ENCODE measurements at regions not wholly inside any gene's neighbourhood (a gene's known extent, or its start where the extent isn't known, plus 50 kb on each side); places are given as distances from the start of the nearest gene placed in this dataset.

GRCh38 chr3:170780955-170781354 is 89.0 kb downstream of the RPL22L1 start:
- DNase-seq = no peak

DNA sequence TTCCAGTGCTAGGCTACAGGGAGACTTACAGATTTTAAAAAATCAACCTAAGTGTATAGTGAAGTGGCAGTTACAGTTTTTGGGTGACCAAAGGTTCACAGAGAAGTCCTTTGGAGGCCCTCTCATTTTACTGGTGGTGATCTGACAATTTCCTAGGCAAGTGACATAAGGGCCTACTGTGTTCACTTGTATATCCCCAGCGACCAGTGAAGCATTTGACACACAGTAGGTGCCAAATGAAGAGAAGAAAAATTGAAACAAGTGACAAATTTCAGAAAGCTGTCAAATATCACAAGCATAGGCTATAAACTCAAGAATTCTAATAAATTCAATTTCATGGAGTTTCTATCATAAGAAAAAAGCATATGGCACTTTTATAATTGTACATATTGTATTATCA is 89.5 kb downstream of the RPL22L1 start:
- DNase-seq = no peak

DNA sequence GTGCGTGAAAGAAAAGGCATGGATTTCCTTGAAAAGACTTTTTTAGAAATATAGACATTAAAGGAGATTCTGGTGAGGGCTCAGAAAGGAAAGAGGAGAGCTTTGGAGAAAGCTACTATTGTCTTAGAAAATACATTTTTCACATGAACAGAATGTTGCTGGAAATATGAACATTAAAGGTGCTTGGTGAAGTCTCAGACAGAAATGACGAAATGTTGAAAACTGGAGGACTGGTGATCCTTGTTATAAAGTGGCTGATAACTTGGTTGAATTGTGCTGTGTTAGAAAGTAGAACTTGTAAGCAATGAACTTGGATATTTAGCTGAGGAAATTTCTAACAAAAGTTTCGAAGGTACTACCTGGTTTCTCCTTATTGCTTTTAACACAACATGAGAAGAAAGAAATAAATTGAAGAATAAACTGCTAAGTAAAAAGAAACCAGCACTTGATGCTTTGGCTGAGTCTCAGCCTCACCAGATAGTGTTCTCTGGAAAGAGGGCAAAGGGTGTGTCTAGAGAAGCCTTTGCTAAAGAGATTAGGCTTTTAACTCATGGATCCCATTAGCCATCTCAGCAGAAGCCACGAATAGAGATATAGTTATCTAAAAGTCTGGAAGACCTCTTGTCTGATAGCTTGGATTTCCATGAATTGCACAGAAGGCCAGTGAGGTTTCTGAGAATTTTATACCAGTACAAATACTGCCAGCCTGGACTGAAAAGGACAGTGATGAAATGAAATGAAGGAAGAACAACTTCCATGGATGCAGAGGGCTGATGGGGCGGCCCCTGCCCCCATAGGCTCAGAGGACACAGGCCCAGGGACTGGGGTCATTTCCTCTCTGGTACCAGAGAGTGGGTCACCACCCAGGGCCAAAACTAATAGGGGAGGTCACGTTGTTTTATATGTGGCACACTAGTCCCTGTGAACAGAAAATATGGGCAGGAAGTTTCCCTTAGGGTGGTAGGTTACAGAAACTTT is 91.5 kb downstream of the RPL22L1 start:
- no peak for DNase-seq

GRCh38 chr3:170777564-170777926 is 92.5 kb downstream of the RPL22L1 start:
- DNase-seq = no peak

GRCh38 chr3:170776887-170777563 is 93.0 kb downstream of the RPL22L1 start:
- DNase-seq = no peak

DNA sequence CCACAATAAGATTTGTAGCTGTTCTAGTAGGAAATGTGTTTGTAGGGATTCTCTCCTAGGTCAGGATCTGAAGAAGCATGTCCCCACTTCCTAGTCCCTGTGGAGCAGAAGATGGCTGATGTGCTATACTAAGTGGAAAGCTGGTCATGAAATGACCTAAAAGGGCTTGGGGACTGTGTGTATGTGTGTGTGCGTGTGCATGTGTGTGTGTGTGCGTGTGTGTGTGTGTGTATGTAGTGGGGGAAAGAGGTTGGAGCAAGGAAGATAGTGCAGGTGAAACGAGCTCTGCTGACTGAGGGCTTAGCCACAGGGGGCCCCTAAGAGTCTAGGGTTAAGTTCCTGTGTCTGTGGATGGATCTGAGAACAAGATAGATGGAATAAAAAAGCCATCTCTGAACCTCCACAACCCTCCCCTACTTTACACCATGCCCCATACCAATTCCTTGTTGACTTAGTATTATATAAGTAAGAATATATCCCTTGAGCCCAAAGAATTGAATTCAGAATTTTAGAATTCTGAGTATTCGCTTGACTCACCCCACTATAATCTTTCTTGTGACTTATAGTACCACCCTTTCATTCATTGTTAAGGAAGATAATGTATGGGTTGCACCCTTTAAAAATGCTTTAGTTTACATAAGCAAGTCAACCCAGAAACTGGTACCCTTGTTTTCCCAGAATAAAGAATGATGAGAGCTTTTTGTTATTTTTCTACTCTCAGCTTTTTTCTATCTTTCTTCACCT is 96.1 kb downstream of the RPL22L1 start:
- no peak for DNase-seq

DNA sequence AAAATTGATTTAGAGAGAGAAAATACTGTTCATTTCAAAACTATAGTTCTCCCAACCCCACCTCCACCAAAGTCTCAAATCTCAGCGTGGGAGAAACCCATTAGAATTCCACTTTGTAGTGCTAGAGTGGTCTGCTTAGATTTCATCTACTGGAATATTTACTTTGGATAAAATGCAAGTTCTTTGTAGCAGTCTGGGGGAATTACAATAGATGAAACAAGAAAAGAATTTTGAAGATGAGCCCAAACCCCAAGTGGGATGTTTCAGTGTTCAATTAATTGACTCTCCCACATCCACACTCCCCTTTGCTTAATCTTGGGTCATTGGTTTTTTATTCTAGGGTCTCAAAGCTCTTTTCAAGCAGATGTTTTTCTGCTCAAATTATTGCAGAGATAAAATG is 97.8 kb downstream of the RPL22L1 start:
- DNase-seq = peak; percentile 47

- no peak for DNase-seq
Measured at GRCh38 chr3:170768334-170768801, 101.6 kb downstream of the RPL22L1 start.

GRCh38 chr3:170767576-170767941 is 102.4 kb downstream of the RPL22L1 start:
- DNase-seq = no peak

- no peak for DNase-seq
Measured at GRCh38 chr3:170766823-170767575, 103.0 kb downstream of the RPL22L1 start.

DNA sequence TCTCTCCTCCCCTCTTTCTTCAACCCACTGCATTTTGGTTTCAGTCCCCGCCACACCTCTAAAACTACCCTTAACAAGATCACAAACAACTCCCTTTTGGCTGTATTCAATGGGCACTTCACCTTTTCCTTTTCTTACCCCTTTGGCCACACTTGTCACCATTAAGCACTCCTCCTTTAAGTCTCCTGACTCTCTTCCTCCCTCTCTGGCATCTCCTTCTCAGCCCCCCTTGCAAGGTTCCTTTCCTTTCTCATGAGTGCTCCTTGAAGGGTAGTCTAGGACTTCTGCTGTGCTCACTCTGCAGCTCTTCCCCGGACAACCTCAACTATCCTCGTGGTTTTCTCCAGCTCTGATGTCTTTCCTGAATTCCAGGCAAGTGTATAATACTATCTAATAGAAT is 103.7 kb downstream of the RPL22L1 start:
- no peak for DNase-seq

- DNase-seq = no peak
Measured at GRCh38 chr3:170765419-170766078, 104.4 kb downstream of the RPL22L1 start.

DNA sequence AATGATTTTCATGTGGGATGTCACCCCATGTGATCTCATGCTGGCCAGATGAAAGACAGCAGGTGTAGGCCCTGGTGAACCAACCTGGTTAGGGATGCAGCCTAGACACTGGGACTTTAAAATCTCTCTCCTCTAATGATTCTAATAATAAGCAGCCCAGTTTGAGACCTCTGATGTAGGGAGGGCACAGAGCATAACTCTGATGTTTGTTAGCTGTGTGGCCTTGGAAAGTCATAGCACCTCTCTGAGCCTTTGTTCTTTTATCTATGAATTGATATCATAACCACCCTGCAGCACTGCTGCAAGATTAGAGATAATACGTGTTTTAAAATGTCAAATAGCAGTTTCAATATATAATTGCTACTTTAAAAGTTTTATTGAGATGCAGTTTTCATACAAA is 106.0 kb downstream of the RPL22L1 start:
- DNase-seq = no peak

- DNase-seq = no peak
Measured at GRCh38 chr3:170762064-170762463, 107.9 kb downstream of the RPL22L1 start.

DNA sequence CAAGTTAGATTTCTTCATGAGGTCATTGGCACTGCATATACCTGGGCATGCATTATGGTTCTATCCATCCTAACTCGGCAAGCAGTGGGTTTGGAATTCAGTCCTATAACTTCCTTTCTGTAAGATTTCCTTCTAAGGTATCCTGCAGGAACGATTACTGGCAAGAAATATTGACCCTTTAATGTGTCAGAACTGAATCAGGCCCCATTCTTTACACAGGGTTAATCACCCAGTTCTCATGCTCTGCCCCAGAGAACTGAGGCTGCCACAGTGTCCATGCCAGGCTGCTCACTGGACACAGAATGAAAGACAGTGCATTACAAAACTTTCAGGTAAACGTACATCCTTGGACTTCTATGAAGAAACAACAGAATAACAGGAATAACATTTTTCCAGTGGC is 108.9 kb downstream of the RPL22L1 start:
- DNase-seq = no peak

DNA sequence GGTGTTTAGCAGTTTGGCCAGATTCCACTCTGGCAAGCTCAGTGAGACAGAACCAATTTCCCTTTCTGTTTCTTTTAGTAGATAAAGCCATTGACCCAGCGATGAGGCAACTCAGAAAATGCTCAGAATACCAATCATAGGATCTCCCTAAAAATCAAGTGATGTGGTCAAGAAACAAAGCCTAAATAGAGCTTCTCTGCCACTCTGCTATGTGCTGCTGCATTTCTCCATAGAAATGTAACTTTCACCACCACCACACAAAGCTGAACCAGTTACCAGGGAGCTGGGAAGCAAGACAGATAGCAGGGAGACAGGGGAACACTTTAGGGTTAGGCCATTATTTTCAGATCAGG is 109.8 kb downstream of the RPL22L1 start:
- DNase-seq = no peak

- no peak for DNase-seq
Measured at GRCh38 chr3:170759511-170760173, 110.4 kb downstream of the RPL22L1 start.

- no peak for DNase-seq
Measured at GRCh38 chr3:170757038-170757437, 113.0 kb downstream of the RPL22L1 start.

DNA sequence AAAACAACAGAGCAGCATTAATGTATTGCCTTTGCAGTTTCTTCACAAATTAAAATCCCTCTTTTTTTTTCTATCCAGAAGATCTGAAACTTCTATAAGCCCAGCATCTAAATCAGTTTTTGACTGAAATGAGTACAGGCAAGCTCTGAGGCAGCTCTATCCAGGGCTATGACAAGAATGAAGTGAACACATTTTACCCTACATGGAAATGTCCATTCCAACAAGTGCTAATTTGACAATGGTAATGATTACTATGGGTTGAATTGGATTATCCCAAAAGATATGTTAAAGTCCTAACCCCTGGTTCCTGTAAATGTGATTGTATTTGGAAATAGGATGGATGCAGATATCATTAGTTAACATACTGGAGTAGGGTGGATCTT is 115.7 kb downstream of the RPL22L1 start:
- no peak for DNase-seq

DNA sequence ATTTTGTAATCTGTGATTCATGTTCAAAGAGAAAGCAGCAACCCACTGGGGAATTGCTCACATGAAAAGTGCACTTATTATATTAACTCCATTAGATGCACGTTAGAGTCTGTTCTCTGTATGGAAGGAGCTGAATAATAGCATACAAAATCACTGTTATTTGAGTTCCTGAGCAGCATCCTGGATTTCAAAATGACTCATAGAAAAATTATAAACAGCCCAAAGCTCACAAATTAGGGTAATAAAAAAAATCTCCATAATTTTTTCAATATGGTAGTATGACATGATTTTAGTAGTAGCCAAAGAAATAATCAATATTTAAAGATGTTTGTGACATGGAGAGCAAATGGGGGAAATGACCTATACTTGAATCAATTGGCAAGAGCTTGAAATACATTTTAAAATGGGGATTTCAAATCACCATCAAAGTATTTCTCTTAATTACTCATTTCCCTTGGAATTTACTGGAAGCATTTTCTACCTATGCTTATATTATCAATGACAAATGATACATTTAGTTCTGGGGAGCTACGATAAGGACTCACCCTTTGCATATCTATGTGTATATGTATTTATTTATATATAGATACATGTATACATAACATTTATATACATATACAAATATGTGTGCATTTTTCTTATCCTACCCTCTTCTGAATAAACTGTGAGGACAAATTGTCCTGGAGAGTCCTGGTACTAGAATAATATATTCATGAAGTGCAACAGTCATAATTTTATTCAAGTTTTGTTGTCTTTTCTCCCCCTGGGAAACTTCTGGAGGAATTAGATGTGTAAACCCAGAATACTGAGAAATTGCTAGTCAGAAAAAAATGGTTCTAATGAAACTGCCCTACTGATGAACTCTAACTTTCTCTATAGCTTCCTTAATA is 116.3 kb downstream of the RPL22L1 start:
- DNase-seq = no peak
